OCI-LY7 (cell line): ENCODE measurements at regions not wholly inside any gene's neighbourhood (a gene's known extent, or its start where the extent isn't known, plus 50 kb on each side); places are given as distances from the start of the nearest gene placed in this dataset.

ENCODE experiments used
- BruUV-seq: library from RNA; stranded (reverse); fragments of 400-500 nt; replicated peaks from 2 replicates; lab custom pipeline; 2021; lab: Mats Ljungman, UMichigan
- CTCF ChIA-PET: fragments of 300-600 bp; sonication (Branson Sonifier 250); formaldehyde crosslinking; loops from one replicate; lab custom pipeline; 2022; ENCODE audit warnings: antibody characterized with exemption; ENCODE audit not compliant: unreplicated experiment; lab: Charles Lee
- POLR2A ChIA-PET: fragments of 300-600 bp; sonication (Branson Sonifier 250); formaldehyde crosslinking; loops from one replicate; lab custom pipeline; 2022; ENCODE audit warnings: antibody characterized with exemption; lab: Charles Lee
- DNase-seq: peaks from one replicate; pipeline ENCODE4 v3.0.0-alpha.2; 2015; ENCODE audit warnings: low spot score
- H2AFZ ChIP-seq: fragments of 200-600 bp; sonication (generic), shearing (Covaris generic); 2 replicates; pipeline ENCODE4 v1.6.1; 2014; ENCODE audit warnings: mild to moderate bottlenecking, antibody characterized with exemption, low read length, moderate library complexity
- H3K27ac ChIP-seq: fragments of 200-600 bp; sonication (generic); 2 replicates; pipeline ENCODE4 v1.5.1; 2014; ENCODE audit warnings: mixed run types, low read depth, mild to moderate bottlenecking, moderate library complexity, low read length, inconsistent platforms; ENCODE audit not compliant: poor library complexity, severe bottlenecking
- H3K36me3 ChIP-seq: fragments of 200-600 bp; sonication (generic); 2 replicates; pipeline ENCODE4 v1.6.1; 2014; ENCODE audit warnings: mild to moderate bottlenecking, antibody characterized with exemption, low read length, moderate library complexity, mixed read lengths; ENCODE audit not compliant: insufficient read depth
- H3K4me1 ChIP-seq: fragments of 200-600 bp; sonication (generic); 2 replicates; pipeline ENCODE4 v1.5.1; 2014; ENCODE audit warnings: mild to moderate bottlenecking, low read length; ENCODE audit not compliant: insufficient read depth, poor library complexity, severe bottlenecking
- H3K4me2 ChIP-seq: fragments of 200-600 bp; sonication (generic); 2 replicates; pipeline ENCODE4 v1.6.1; 2014; ENCODE audit warnings: mild to moderate bottlenecking, low read length
- H3K4me3 ChIP-seq: fragments of 200-600 bp; sonication (generic); 2 replicates; pipeline ENCODE4 v1.5.1; 2014; ENCODE audit warnings: mild to moderate bottlenecking, low read depth, low read length; ENCODE audit not compliant: poor library complexity, severe bottlenecking
- H3K79me2 ChIP-seq: fragments of 200-600 bp; sonication (generic); 2 replicates; pipeline ENCODE4 v1.6.1; 2016; ENCODE audit warnings: low read depth, mild to moderate bottlenecking, low read length, moderate library complexity, mixed read lengths; ENCODE audit not compliant: insufficient read depth
- H3K9me2 ChIP-seq: fragments of 200-600 bp; sonication (generic); 2 replicates; pipeline ENCODE4 v1.6.1; 2016; ENCODE audit warnings: mild to moderate bottlenecking, low read length, mixed read lengths; ENCODE audit not compliant: insufficient read depth
- H3K9me3 ChIP-seq: fragments of 200-600 bp; sonication (generic); 2 replicates; pipeline ENCODE4 v1.6.1; 2014; ENCODE audit warnings: mild to moderate bottlenecking, mixed run types, low read length, mixed read lengths
- H4K20me1 ChIP-seq: fragments of 200-600 bp; sonication (generic); 2 replicates; pipeline ENCODE4 v1.6.1; 2014; ENCODE audit warnings: mild to moderate bottlenecking, antibody characterized with exemption, low read length, moderate library complexity, mixed read lengths; ENCODE audit not compliant: insufficient read depth
- EZH2phosphoT487 ChIP-seq: fragments of 200-600 bp; sonication (generic); IDR thresholded peaks from 2 replicates; pipeline ENCODE4 v1.6.1; 2018; ENCODE audit warnings: low read depth, borderline replicate concordance, mild to moderate bottlenecking, mixed run types, antibody characterized with exemption, low read length, moderate library complexity, mixed read lengths
- intact Hi-C: fragments of 100-400 bp; cut with micrococcal nuclease; formaldehyde crosslinking; loops from one replicate; pipeline ENCODE4 v1.10.0; 2022; ENCODE audit not compliant: unreplicated experiment
- TF ChIP-seq, protein P1 (sequence below): fragments of 200-600 bp; sonication (generic); conservative IDR thresholded peaks from 2 replicates; pipeline ENCODE4 v1.5.1; 2014; ENCODE audit warnings: mild to moderate bottlenecking, antibody characterized with exemption, low read length, moderate library complexity, mixed read lengths

DNA sequence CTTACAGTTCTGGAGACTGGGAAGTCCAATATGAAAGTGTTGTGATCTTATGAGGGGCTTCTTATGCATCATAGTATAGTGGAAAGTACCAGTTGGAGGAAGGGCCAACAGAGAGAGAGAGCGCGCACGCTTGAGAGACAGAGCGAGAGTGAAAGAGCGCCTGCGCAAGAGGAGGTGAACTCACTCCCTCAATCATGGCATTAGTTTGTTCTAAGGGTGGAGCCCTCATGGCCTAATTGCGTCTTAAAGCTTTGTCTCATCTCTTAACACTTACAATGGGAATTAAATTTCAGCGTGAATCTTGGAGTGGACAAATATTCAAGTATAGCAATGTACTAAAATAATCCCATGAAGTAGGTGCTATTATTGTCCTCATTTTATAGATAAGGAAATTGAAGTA is 303.2 kb downstream of the OSTF1 start:
- Histone ChIP-seq H3K79me2 (no peaks in the 10 kb centered on the region), H3K9me2 (no peaks in the 10 kb centered on the region), H2AFZ (no peak overlapping the region), H3K4me3 (no peak overlapping the region), H3K27ac (no peak overlapping the region), H3K4me2 (no peak overlapping the region), H3K9me3 (no peaks in the 10 kb centered on the region), H4K20me1 (no peaks in the 10 kb centered on the region), H3K4me1 (no peaks in the 10 kb centered on the region), H3K36me3 (no peaks in the 10 kb centered on the region)
- intact Hi-C loops = no loop called here
- TF ChIP-seq, protein P1, sequence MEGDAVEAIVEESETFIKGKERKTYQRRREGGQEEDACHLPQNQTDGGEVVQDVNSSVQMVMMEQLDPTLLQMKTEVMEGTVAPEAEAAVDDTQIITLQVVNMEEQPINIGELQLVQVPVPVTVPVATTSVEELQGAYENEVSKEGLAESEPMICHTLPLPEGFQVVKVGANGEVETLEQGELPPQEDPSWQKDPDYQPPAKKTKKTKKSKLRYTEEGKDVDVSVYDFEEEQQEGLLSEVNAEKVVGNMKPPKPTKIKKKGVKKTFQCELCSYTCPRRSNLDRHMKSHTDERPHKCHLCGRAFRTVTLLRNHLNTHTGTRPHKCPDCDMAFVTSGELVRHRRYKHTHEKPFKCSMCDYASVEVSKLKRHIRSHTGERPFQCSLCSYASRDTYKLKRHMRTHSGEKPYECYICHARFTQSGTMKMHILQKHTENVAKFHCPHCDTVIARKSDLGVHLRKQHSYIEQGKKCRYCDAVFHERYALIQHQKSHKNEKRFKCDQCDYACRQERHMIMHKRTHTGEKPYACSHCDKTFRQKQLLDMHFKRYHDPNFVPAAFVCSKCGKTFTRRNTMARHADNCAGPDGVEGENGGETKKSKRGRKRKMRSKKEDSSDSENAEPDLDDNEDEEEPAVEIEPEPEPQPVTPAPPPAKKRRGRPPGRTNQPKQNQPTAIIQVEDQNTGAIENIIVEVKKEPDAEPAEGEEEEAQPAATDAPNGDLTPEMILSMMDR = no peak
- TF ChIP-seq EZH2phosphoT487 = no peak
- ChIA-PET CTCF (no interaction called here), POLR2A (interaction anchor here (0.6 to 0.8 kb wide), 2 partner anchors 17 to 898 kb away, joined by 3 read pairs; no protein-coding TSS in a partner anchor)
- no peak for DNase-seq
- BruUV-seq = no TSS peak

DNA sequence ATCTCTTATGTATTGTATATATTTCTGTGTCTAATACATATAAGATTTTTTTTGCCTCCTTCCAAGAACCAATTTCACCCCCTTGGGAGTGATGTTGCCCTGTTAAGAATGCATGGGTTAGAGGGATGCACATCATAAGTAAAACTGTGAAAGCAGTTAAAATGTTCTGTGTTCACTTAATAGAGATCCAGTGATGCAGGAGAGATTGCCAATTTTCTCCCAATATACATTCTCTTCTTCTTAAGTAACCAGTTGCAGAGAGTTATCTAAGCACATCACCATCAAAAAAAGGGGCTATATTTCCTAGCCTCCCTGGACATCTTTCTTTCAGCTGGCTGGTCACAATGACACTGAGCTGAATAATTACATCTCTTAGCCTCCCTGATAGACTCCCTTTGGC is 307.0 kb downstream of the OSTF1 start:
- POLR2A ChIA-PET = no interaction called here
- Histone ChIP-seq H3K27ac (no peak overlapping the region), H3K4me1 (no peaks in the 10 kb centered on the region), H2AFZ (no peak overlapping the region), H3K36me3 (no peaks in the 10 kb centered on the region), H3K79me2 (no peaks in the 10 kb centered on the region), H4K20me1 (no peaks in the 10 kb centered on the region), H3K4me3 (no peak overlapping the region), H3K9me2 (no peaks in the 10 kb centered on the region), H3K4me2 (no peak overlapping the region), H3K9me3 (no peaks in the 10 kb centered on the region)
- intact Hi-C loops = no loop called here
- no peak for DNase-seq
- BruUV-seq = no TSS peak
- CTCF ChIA-PET = no interaction called here
- TF ChIP-seq EZH2phosphoT487 = no peak
- TF ChIP-seq, protein P1 = no peak

DNA sequence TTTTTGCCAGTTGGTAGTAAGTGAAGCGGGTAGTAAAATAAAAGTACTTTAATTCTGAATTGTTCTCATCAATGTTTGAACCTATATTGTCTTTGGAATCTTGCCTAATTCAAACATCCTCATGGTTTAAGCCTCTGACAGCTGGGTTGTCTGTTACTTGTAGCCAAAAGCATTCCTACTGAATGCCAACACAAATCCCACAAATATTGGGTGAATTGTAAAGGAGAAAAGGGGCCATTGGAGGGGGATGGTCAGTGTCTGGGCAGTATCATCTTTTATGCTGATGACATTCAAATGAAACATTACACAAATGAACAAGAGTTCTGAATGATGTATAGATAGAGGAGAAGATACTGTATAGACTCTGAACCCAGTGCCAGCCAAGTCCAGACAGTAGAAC is 309.5 kb downstream of the OSTF1 start:
- H3K27ac ChIP-seq = no peak overlapping the region
- no peaks in the 10 kb centered on the region for H3K36me3 ChIP-seq
- no peak overlapping the region for H2AFZ ChIP-seq
- DNase-seq = no peak
- H3K79me2 ChIP-seq = no peaks in the 10 kb centered on the region
- H3K9me2 ChIP-seq = no peaks in the 10 kb centered on the region
- POLR2A ChIA-PET = interaction anchor here (0.8 kb wide), 1 partner anchor 1716 kb away, joined by 3 read pairs; no protein-coding TSS in a partner anchor
- CTCF ChIA-PET = no interaction called here
- H3K9me3 ChIP-seq = no peaks in the 10 kb centered on the region
- TF ChIP-seq EZH2phosphoT487 = no peak
- TF ChIP-seq, protein P1 = no peak
- H3K4me3 ChIP-seq = no peak overlapping the region
- no peak overlapping the region for H3K4me2 ChIP-seq
- no TSS peak for BruUV-seq
- no peaks in the 10 kb centered on the region for H4K20me1 ChIP-seq
- H3K4me1 ChIP-seq = no peaks in the 10 kb centered on the region
- intact Hi-C loops = no loop called here
